Calu3 (cell line): ENCODE measurements at regions not wholly inside any gene's neighbourhood (a gene's known extent, or its start where the extent isn't known, plus 50 kb on each side); places are given as distances from the start of the nearest gene placed in this dataset.
A peak's percentile ranks its signal among the peaks of the same experiment; 100 is the strongest.
"Not testable (repeated sequence)": the region's sequence is repeated elsewhere in the genome, so short reads cannot be mapped to it uniquely, and the experiment has no call there.

ENCODE experiments used
- BruUV-seq: library from RNA; stranded (reverse); fragments of 400-500 nt; replicated peaks from 2 replicates; lab custom pipeline; 2021; lab: Mats Ljungman, UMichigan
- CTCF ChIA-PET: fragments of 300-600 bp; sonication (Branson Sonifier 250); formaldehyde crosslinking; loops from one replicate; lab custom pipeline; 2022; ENCODE audit warnings: antibody characterized with exemption; lab: Charles Lee
- DNase-seq: peaks from one replicate; pipeline ENCODE4 v3.0.0; 2022
- H3K27ac Mint-ChIP-seq: one replicate; pipeline ENCODE4 v1.8.0; 2022; ENCODE audit warnings: mixed read lengths; ENCODE audit not compliant: unreplicated experiment
- H3K27me3 Mint-ChIP-seq: one replicate; pipeline ENCODE4 v1.8.0; 2022; ENCODE audit warnings: mixed read lengths; ENCODE audit not compliant: unreplicated experiment
- H3K36me3 Mint-ChIP-seq: one replicate; pipeline ENCODE4 v1.8.0; 2022; ENCODE audit warnings: mild to moderate bottlenecking, moderate library complexity, mixed read lengths; ENCODE audit not compliant: insufficient read depth, unreplicated experiment
- H3K4me1 Mint-ChIP-seq: one replicate; pipeline ENCODE4 v1.8.0; 2022; ENCODE audit warnings: mild to moderate bottlenecking, low read depth, mixed read lengths; ENCODE audit not compliant: unreplicated experiment
- H3K4me3 Mint-ChIP-seq: one replicate; pipeline ENCODE4 v1.8.0; 2022; ENCODE audit warnings: mild to moderate bottlenecking, low read depth, moderate library complexity, mixed read lengths; ENCODE audit not compliant: unreplicated experiment
- H3K9me3 Mint-ChIP-seq: one replicate; pipeline ENCODE4 v1.8.0; 2022; ENCODE audit warnings: low read depth, mixed read lengths; ENCODE audit not compliant: unreplicated experiment
- CTCF ChIP-seq: fragments of 200-600 bp; IDR thresholded peaks from one replicate; pipeline ENCODE4 v1.8.0; 2022; ENCODE audit warnings: antibody characterized with exemption; ENCODE audit not compliant: unreplicated experiment
- intact Hi-C: fragments of 100-400 bp; cut with micrococcal nuclease; formaldehyde crosslinking; loops from one replicate; pipeline ENCODE4 v1.10.0; 2022; ENCODE audit not compliant: unreplicated experiment

- H3K4me3 Mint-ChIP-seq: no peak overlapping the region
- no peak for DNase-seq
- intact Hi-C loops: no loop called here
- no TSS peak for BruUV-seq
- H3K27me3 Mint-ChIP-seq: no peaks in the 10 kb centered on the region
- H3K36me3 Mint-ChIP-seq: no peaks in the 10 kb centered on the region
- CTCF ChIA-PET: no interaction called here
- H3K27ac Mint-ChIP-seq: no peak overlapping the region
- TF ChIP-seq CTCF: no peak
- peaks cover 13% of the 10 kb centered on the region for H3K4me1 Mint-ChIP-seq
- H3K9me3 Mint-ChIP-seq: peaks cover 8% of the 10 kb centered on the region
Observed at GRCh38 chr2:209008636-209009287, 415.1 kb upstream of the MAP2 start.

GRCh38 chr2:209018633-209019032 is 405.2 kb upstream of the MAP2 start:
- H3K27me3 Mint-ChIP-seq, BruUV-seq, CTCF ChIA-PET, H3K27ac Mint-ChIP-seq, intact Hi-C loops, H3K4me3 Mint-ChIP-seq, H3K36me3 Mint-ChIP-seq: not testable (repeated sequence)
- Mint-ChIP-seq H3K9me3 (peaks cover 14% of the 10 kb centered on the region), H3K4me1 (peaks cover 11% of the 10 kb centered on the region)
- DNase-seq: peak; percentile 13

- intact Hi-C loops: no loop called here
- Mint-ChIP-seq H3K27ac (no peak overlapping the region), H3K4me1 (peaks cover 11% of the 10 kb centered on the region), H3K36me3 (no peaks in the 10 kb centered on the region), H3K4me3 (no peak overlapping the region), H3K9me3 (peaks cover 2% of the 10 kb centered on the region), H3K27me3 (no peaks in the 10 kb centered on the region)
- CTCF ChIA-PET: no interaction called here
- TF ChIP-seq CTCF: no peak
- BruUV-seq: no TSS peak
- no peak for DNase-seq
Observed at GRCh38 chr2:209029249-209029648, 394.6 kb upstream of the MAP2 start.

GRCh38 chr2:209044307-209044706 is 379.5 kb upstream of the MAP2 start:
- no peak overlapping the region for H3K27ac Mint-ChIP-seq
- CTCF ChIA-PET: interaction anchor here (0.7 kb wide), 1 partner anchor 1188 kb away, joined by 3 read pairs; no protein-coding TSS in a partner anchor
- no peak for DNase-seq
- no peaks in the 10 kb centered on the region for H3K9me3 Mint-ChIP-seq
- H3K4me3 Mint-ChIP-seq: no peak overlapping the region
- H3K4me1 Mint-ChIP-seq: no peaks in the 10 kb centered on the region
- no TSS peak for BruUV-seq
- H3K27me3 Mint-ChIP-seq: no peaks in the 10 kb centered on the region
- no peaks in the 10 kb centered on the region for H3K36me3 Mint-ChIP-seq
- intact Hi-C loops: no loop called here
- TF ChIP-seq CTCF: no peak

- no peak overlapping the region for H3K27ac Mint-ChIP-seq
- no peak for DNase-seq
- H3K4me1 Mint-ChIP-seq: no peaks in the 10 kb centered on the region
- intact Hi-C loops: no loop called here
- H3K4me3 Mint-ChIP-seq: no peak overlapping the region
- H3K27me3 Mint-ChIP-seq: no peaks in the 10 kb centered on the region
- no TSS peak for BruUV-seq
- no peaks in the 10 kb centered on the region for H3K36me3 Mint-ChIP-seq
- CTCF ChIA-PET: no interaction called here
- H3K9me3 Mint-ChIP-seq: no peaks in the 10 kb centered on the region
- no peak for TF ChIP-seq CTCF
Observed at GRCh38 chr2:209046163-209046562, 377.7 kb upstream of the MAP2 start.
